Jurkat, Clone E6-1 (cell line): ENCODE measurements at regions not wholly inside any gene's neighbourhood (a gene's known extent, or its start where the extent isn't known, plus 50 kb on each side); places are given as distances from the start of the nearest gene placed in this dataset.
"Not testable (repeated sequence)": the region's sequence is repeated elsewhere in the genome, so short reads cannot be mapped to it uniquely, and the experiment has no call there.

Experiments used
- DNase-seq: peaks from one replicate; pipeline ENCODE4 v3.0.0-alpha.2; 2011; ENCODE audit warnings: low read depth, low spot score
- H3K4me3 ChIP-seq: 2 replicates; pipeline ENCODE4 v1.5.1; 2011; ENCODE audit warnings: mild to moderate bottlenecking, low read length, control low read depth, moderate library complexity

DNA sequence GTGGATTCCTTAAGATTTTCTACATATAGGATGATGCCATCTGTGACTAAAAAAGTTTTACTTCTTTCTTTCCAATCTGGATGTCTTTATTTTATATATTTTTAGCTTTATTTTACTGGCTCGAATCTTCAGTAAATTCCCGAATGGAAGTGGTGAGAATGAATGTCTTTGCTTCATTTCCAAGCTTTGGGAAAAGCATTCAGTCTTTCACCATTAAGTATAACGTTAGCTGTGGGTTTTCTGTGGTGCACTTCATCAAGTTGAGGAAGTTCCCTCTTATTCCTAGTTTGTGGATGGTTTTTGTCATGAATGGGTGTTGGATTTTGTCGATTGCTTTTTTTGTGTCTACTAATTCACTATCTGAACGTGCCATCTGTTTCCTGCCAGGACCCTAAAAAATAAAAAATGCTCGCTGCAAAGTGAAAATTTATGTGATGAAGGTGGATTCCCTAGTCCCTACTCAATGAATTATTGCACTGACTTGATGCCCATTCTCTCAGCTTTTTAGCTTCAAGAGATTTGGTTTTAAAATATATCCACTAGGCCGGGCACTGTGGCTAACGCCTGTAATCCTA, 90.2 kb upstream of the CARD11 start:
- H3K4me3 ChIP-seq: no peak overlapping the region
- no peak for DNase-seq

DNA sequence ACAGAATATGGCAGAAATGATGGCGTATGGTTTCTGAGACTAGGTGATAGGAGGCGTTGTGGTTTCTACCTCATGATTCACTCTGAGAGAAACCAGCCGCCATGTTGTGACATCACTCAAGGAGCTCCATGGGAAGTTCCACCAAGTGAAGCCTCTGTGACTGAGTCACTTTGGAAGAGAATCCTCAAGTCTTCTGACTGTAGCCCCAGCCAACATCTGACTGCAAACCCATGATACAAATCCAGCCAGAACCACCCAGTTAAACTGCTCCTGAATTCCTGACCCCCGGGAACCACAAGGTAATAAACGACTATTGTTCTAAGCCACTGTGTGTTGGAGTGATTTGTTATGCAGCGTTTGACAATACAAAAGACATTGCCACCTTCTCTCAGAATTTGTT, 91.1 kb upstream of the CARD11 start:
- no peak overlapping the region for H3K4me3 ChIP-seq
- no peak for DNase-seq

DNA sequence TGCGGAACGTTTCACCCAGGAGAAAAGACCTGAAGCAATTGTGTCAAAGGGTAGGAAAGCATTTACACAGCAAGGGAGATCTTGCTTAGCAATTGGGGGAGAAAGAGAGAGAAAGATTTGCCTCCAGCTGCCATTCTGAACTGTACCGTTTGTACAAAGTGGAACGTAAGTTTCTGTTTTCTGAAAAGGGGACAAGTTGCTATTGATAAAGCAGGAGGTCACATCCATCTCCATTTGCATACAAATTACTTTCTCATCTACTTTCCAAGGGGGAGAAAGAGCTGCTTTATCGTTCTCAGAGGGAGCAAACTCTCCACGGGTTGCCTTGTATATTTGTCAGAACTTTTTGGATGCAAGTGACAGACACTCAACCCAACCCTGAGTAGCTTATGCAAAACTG, 92.0 kb upstream of the CARD11 start:
- no peak for DNase-seq
- no peak overlapping the region for H3K4me3 ChIP-seq

- no peak for DNase-seq
- no peak overlapping the region for H3K4me3 ChIP-seq
Observed at GRCh38 chr7:3138206-3138605, 94.5 kb upstream of the CARD11 start.

- no peak for DNase-seq
- no peak overlapping the region for H3K4me3 ChIP-seq
Observed at GRCh38 chr7:3138997-3139396, 95.3 kb upstream of the CARD11 start.

DNA sequence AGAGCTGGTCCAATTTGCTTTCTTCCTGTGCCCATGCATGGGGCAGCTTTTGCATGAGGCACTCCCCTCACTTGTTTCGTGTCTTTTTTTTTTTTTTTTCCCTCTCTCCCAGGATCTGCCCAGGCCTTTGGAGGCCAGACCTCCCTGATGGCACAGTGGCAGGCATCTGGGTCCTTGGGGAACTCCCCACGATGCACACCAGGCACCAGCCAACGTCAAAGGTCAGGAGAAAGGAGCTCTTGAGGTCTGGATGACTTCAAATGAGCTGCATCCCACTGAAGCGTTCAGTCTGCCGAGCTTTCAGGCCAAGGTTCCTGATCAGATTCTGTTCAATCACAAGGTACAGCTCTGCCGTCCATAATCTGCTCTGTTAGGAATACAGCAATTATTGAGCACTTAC, 97.2 kb upstream of the CARD11 start:
- no peak for DNase-seq
- H3K4me3 ChIP-seq: no peak overlapping the region

GRCh38 chr7:3141326-3141725, 97.7 kb upstream of the CARD11 start:
- H3K4me3 ChIP-seq: no peak overlapping the region
- DNase-seq: no peak

- H3K4me3 ChIP-seq: no peak overlapping the region
- DNase-seq: no peak
Observed at GRCh38 chr7:3143869-3144775, 100.5 kb upstream of the CARD11 start.

- not testable (repeated sequence) for DNase-seq, H3K4me3 ChIP-seq
Observed at GRCh38 chr7:3144776-3145125, 101.1 kb upstream of the CARD11 start.

GRCh38 chr7:3146571-3147226, 103.0 kb upstream of the CARD11 start:
- H3K4me3 ChIP-seq: no peak overlapping the region
- no peak for DNase-seq

- not testable (repeated sequence) for H3K4me3 ChIP-seq, DNase-seq
Observed at GRCh38 chr7:3148471-3148870, 104.8 kb upstream of the CARD11 start.

- DNase-seq: no peak
- no peak overlapping the region for H3K4me3 ChIP-seq
Observed at GRCh38 chr7:3149231-3149995, 105.7 kb upstream of the CARD11 start.

DNA sequence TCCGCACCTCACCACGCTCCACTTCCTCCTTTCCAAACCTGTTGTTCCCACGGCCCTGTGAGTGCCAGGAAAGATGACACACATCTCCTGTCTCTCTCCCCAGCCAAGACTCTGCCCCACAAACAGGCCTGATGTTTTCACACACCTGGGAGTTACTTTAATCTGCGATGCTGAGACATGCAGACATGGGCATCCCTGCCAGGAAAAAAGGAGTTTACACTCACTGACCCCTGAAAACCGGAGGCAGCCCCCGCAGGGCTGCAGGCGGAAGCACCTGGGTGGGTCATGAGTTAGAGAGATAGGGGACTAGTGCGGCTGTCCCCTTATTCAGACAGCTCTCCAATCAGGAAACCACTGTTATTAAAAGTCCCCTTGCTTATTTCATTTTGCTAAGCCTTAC, 106.4 kb upstream of the CARD11 start:
- no peak overlapping the region for H3K4me3 ChIP-seq

GRCh38 chr7:3151784-3152183, 108.1 kb upstream of the CARD11 start:
- H3K4me3 ChIP-seq: no peak overlapping the region
- no peak for DNase-seq

More for the DNA sequence above, 106.4 kb upstream of the CARD11 start:
- DNase-seq: no peak

DNA sequence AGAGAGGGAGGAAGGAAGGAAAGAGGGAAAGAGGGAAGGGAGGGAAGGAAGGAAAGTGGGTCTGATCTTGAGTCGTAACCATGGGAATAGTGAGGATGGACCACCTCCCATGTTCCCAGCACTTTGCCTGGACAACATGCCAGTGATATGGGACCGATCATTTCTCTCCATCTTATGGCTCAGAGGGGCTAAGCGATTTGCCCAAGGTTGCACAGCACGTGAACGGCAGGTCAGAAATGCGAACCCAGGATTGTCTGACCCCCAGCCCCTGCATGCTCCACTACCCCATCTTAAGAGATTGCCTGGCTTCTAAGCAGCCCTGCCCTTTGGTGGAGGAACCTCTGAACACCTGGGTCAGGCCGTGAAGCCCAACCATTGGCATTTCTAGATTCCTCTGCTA, 109.0 kb upstream of the CARD11 start:
- DNase-seq: no peak
- no peak overlapping the region for H3K4me3 ChIP-seq

- no peak for DNase-seq
- no peak overlapping the region for H3K4me3 ChIP-seq
Observed at GRCh38 chr7:3153118-3153517, 109.5 kb upstream of the CARD11 start.

GRCh38 chr7:3154317-3154716, 110.7 kb upstream of the CARD11 start:
- no peak overlapping the region for H3K4me3 ChIP-seq
- DNase-seq: no peak

GRCh38 chr7:3154881-3155494, 111.3 kb upstream of the CARD11 start:
- DNase-seq: peak; percentile 54
- H3K4me3 ChIP-seq: no peak overlapping the region

DNA sequence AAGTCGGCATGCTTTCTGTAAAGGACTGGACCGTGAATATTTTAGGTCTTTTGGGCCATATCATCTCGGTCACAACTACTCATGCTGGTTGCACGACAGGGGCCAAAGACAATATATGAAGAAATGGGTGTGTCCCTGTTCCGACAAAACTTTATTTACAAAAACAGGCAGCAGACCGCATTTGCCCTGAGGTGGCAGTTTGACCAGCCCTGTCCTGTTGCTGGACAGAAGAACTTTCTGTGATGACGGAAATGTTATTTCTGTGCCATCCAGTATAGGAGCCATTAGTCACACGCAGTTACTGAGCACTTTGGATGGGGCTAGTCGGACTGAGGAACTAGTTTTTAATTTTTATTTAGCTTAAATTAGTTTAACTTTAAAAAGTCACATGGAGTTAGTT, 112.8 kb upstream of the CARD11 start:
- no peak overlapping the region for H3K4me3 ChIP-seq
- no peak for DNase-seq
